ENCODE measurements at regions not wholly inside any gene's neighbourhood (a gene's known extent, or its start where the extent isn't known, plus 50 kb on each side); places are given as distances from the start of the nearest gene placed in this dataset.

DNA sequence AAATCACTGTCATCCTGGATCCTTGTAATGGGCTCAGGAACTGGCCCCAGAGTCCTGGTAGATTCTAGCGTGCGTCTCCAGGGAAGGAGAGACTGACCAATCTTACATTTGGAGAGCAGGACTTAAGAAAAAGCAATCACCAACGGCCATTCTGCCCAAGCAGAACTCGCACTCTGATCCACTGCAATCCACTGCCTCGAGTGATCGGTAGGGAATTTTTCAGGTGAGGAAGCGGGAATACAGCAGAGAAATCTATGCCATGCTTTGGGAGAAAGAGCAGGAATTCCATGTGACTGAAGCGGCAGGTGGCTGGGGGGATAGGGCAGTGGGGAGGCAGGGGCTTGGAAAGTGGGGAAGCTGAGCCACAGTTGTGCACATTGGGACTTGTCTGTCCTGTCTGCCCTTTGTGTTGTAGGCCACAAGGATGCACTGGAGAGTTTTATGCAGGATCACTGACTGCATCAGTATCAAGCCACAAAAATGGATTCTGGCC lies 143.9 kb upstream of the HS3ST2 start:
- Mint-ChIP-seq H3K36me3 (ENCODE audit: insufficient read depth in 1 of 3, low read depth in 3 of 3) (no peaks in the 10 kb centered on the region), H3K4me3 (no peak overlapping the region), H3K4me1 (peaks cover 0 to 2% of the 10 kb centered on the region in 2 experiments; a peak in 1 of 4 replicates), H3K9me3 (no peaks in the 10 kb centered on the region), H3K27ac (no peak overlapping the region), H3K27me3 (ENCODE audit: low read depth) (no peaks in the 10 kb centered on the region)
- H2AK5ac ChIP-seq (ENCODE audit: insufficient read length, low read length): no peak overlapping the region
- no peak overlapping the region for H3K23ac ChIP-seq (ENCODE audit: insufficient read length, low read depth, low read length)
- H4K91ac ChIP-seq (ENCODE audit: insufficient read length, low read depth, low read length): no peak overlapping the region
- peak overlapping the region; percentile 19 for H4K5ac ChIP-seq (ENCODE audit: insufficient read length, low read depth, low read length)
- H4K8ac ChIP-seq (replicated peaks; ENCODE audit: insufficient read length, low read depth, low read length): peak overlapping the region; percentile 15
- TF ChIP-seq, protein P1, sequence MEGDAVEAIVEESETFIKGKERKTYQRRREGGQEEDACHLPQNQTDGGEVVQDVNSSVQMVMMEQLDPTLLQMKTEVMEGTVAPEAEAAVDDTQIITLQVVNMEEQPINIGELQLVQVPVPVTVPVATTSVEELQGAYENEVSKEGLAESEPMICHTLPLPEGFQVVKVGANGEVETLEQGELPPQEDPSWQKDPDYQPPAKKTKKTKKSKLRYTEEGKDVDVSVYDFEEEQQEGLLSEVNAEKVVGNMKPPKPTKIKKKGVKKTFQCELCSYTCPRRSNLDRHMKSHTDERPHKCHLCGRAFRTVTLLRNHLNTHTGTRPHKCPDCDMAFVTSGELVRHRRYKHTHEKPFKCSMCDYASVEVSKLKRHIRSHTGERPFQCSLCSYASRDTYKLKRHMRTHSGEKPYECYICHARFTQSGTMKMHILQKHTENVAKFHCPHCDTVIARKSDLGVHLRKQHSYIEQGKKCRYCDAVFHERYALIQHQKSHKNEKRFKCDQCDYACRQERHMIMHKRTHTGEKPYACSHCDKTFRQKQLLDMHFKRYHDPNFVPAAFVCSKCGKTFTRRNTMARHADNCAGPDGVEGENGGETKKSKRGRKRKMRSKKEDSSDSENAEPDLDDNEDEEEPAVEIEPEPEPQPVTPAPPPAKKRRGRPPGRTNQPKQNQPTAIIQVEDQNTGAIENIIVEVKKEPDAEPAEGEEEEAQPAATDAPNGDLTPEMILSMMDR (conservative IDR thresholded peaks at IDR 0.05): peak; percentile 20; the same call in 1 of the 3 replicates
- no peaks in the 10 kb centered on the region for H4K20me1 ChIP-seq (ENCODE audit: control insufficient read depth, insufficient read depth, insufficient read length)
- no peak overlapping the region for H3K9ac ChIP-seq (ENCODE audit: extremely low read depth, insufficient read length, low read length)
- no peaks in the 10 kb centered on the region for H3K79me2 ChIP-seq (ENCODE audit: insufficient read depth, low read length)
- H2BK20ac ChIP-seq (ENCODE audit: low read depth, low read length, poor library complexity, severe bottlenecking): no peak overlapping the region
- peaks cover 2% of the 10 kb centered on the region; the same call in 1 of the 2 replicates for H3K4me1 ChIP-seq (ENCODE audit: insufficient read depth, low read length)
- H3K27me3 ChIP-seq (ENCODE audit: insufficient read depth, low read length): no peaks in the 10 kb centered on the region
- H2BK12ac ChIP-seq (ENCODE audit: insufficient read length, low read depth, low read length): no peak overlapping the region
- no peak overlapping the region for H3T11ph ChIP-seq (ENCODE audit: low read length)
- peak overlapping the region; percentile 24; the same call in 1 of the 2 replicates for H3K14ac ChIP-seq (ENCODE audit: insufficient read depth, low read length)
- no CpG with 5 or more reads among the region's 8 CpGs for WGBS (ENCODE audit: extremely low coverage, insufficient read length, low lambda C conversion rate)
- H2BK15ac ChIP-seq (ENCODE audit: low read depth, low read length): no peak overlapping the region
- no peak overlapping the region for H3K56ac ChIP-seq (ENCODE audit: insufficient read length, low read depth, low read length)
- H2AFZ ChIP-seq (ENCODE audit: low read length): peak overlapping the region; percentile 53
- no peak overlapping the region for H2BK5ac ChIP-seq (ENCODE audit: insufficient read length, low read length)
- H3K27ac ChIP-seq (ENCODE audit: insufficient read length, low read depth, low read length): no peak overlapping the region
- H3K4ac ChIP-seq (ENCODE audit: low read depth, low read length): no peak overlapping the region
- no peaks in the 10 kb centered on the region for H3K79me1 ChIP-seq (ENCODE audit: insufficient read depth, low read depth, low read length, poor library complexity, severe bottlenecking)
- no peaks in the 10 kb centered on the region for H3K9me3 ChIP-seq (ENCODE audit: control insufficient read depth, low read depth, low read length)
- H3K18ac ChIP-seq (ENCODE audit: insufficient read length, low read depth, low read length): peak overlapping the region; percentile 29
- DNase-seq: no peak
- H2BK120ac ChIP-seq (ENCODE audit: low read depth, low read length, poor library complexity, severe bottlenecking): no peak overlapping the region
- H3K4me2 ChIP-seq (ENCODE audit: insufficient read depth, insufficient read length, low read length): no peak overlapping the region
- peaks cover 2% of the 10 kb centered on the region for H3K23me2 ChIP-seq (ENCODE audit: insufficient read length, low read depth, low read length, poor library complexity, severe bottlenecking)
